ENCODE measurements at regions not wholly inside any gene's neighbourhood (a gene's known extent, or its start where the extent isn't known, plus 50 kb on each side); places are given as distances from the start of the nearest gene placed in this dataset.
A peak's percentile ranks its signal among the peaks of the same experiment; 100 is the strongest.
"Not testable (repeated sequence)": the region's sequence is repeated elsewhere in the genome, so short reads cannot be mapped to it uniquely, and the experiment has no call there.

DNA sequence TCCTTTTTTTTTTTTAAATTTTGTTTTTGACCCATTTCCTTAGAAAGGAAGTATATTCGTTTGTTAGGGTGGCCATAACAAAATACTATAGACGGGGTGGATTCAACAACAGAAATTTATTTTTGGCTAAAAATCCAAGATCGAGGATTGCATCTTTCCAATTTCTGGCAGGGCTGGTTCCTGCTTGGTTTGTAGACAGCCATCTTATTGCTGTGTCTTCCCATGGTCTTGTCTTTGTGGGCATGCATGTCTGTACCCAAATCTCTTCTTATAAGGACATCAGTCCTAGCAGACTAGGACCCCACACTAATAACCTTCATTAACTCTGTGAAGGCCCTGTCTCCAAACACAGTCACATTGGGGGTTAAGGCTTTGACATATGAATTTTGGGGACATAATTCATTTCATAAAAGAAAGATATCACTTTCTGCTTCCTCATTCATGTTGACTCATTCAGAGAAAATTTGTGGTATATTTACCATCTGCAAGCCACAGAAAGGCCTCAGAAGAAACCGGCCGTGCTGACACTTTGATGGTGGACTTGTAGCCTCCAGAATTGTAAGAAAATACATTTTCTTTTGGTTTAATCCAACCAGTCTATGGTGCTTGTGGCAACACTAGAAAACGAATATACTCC, 262.1 kb downstream of the LPIN1 start:
- DNase-seq (ENCODE audit: low read depth): no peak
- no peak overlapping the region for H3K4me3 ChIP-seq (ENCODE audit: low read depth, low read length)

DNA sequence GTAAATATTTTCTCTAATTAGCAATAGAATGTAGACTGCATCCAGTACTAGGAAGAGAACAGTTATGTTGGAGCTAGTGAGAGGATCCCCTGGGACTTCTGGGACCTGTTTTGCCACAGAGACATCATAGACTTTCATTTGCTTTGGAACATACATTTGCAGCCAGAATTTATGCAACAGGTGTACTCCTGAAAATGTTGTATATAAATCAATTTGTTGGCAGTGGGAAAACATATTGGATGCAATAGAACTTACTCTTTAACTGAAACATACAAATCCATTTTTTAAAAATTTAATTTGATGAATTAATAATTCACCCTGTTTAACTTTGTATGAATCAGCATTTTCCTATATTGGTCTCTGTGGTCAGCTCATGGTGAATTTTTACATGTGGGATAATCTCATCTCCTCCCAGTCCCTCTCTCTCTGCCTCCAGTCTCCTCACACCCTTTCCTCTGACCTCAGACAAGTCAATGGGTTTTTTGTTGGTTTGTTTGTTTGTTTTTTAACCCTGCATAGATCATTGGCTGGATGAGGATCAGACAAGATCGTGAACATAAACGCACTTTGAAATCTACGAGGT, 263.0 kb downstream of the LPIN1 start:
- no peak for DNase-seq (ENCODE audit: low read depth)
- H3K4me3 ChIP-seq (ENCODE audit: low read depth, low read length): no peak overlapping the region

DNA sequence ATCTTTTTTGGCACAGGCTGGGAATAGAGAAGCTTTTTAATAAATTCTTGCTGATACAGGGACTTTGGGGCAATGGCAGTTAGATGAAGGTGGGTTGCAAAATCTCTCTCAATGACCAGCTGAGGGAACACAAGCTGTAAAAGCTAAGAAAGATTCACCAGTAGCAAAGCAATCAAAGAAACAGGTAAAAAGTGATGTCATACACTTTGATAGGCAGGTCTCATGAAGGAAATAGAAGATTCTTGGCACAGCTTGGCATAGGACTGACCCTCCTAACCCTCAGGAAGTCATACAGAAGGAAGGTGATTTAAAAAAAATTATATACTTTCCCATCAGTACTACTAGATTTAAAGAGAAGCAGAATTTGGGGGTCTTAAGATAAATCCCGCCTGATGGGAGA, 263.6 kb downstream of the LPIN1 start:
- no peak overlapping the region for H3K4me3 ChIP-seq (ENCODE audit: low read depth, low read length)
- DNase-seq (ENCODE audit: low read depth): no peak

DNA sequence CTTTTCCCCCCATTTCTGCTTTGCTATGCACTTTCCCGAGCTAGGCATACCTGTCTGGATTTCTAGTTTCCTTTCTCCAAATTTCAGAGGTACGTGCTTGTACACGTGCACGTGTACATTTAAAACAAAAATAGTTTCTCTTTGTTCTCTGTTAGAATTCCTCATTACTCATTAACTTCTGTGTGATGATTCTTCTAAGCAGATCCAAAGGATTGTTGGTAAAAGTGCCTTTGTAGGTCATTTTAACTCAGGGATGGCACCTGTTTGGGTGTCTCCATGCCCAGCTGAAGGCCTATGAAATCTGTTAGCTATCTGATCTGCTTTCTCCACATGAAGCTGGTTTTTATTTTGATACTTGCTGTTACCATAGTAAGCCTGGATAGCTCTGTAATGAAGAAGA, 264.3 kb downstream of the LPIN1 start:
- H3K4me3 ChIP-seq (ENCODE audit: low read depth, low read length): no peak overlapping the region
- no peak for DNase-seq (ENCODE audit: low read depth)

DNA sequence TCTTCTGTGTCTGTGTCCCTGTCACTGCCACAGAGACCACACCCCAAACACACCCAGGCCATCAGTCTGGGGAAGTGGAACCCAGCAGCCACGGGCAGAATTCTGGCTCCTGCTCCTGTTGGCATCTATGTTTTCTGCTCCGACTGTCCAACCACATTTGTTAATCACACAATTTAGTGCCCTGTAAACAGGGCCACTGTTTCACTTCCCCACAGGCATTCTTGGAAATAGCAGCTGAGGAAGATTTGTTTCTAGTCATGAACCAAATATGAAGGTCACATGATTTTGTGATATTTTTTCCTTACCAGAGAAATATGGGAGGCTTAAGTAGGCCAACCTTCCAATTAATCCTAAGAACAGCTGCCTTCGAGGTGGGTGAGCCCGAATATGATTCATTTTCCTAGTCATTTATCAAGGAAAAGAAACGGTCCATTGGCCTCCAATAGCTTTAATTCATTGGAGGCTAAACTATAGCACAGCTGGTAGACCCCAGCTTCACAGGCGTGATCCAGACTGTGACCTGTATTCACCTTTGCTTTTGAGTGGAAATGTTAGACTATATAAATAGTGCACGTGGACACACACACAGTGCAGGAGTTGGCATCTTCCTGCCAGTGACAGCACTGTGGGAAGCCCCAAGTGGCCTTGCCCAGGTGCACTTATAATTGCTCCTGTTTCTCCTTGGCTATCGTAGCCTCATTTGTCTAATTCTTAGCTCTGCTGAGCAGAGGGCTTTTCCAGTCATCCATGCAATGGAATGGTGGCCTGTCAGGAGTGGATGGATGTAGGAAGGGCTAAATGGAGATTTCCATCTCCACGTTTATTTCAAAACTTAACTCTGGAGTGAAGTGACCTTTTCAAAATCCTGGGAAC, 267.9 kb downstream of the LPIN1 start:
- peak; percentile 43 for DNase-seq (ENCODE audit: low read depth)
- no peak overlapping the region for H3K4me3 ChIP-seq (ENCODE audit: low read depth, low read length)

DNA sequence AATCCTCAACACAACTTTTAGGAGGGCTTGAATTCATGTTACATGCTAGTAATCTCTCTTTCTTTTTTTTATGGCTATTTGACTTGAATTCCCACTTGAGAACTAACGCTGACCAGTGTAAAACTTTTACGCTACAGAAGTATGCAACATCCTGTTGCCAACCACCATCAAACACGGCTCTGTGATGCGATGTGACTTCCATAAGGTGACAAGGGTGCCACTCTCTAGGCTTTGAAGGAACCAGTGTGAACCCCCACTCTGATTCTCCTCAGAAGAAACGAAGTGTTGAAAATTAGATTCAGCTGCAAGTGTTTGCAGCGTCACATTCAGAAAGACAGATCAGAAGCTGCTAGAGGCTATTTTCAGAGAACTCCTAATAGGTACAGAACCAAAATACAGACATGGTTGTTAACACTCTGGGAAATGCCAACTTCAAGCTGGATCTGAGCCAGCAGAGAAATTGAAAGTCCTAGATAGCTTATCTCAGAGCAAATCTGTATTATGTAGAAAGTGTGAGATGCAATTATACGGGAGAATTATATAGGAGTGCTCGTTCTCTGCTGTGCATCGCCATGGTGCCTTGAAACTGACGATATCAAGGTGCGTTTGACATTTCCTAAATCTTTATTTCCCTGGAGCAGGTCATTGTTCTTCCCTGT, 271.2 kb downstream of the LPIN1 start:
- H3K4me3 ChIP-seq (ENCODE audit: low read depth, low read length): no peak overlapping the region
- no peak for DNase-seq (ENCODE audit: low read depth)

DNA sequence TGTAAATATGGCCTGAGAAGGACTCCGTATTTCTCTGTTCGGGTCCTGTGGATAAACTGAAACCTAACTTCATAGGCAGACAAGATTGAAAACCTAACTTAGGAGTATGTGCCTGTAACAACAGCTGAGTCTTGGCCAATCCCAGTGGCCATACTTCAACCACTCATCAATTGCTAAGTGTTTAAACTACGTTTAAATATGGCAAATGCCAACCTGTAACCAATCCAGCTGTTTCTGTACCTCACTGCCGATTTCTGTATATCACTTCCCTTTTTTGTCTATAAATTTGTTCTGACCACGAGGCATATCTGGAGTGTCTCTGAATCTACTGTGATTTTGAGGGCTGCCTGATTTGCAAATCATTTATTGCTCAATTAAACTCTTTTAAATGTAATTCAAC, 272.3 kb downstream of the LPIN1 start:
- DNase-seq (ENCODE audit: low read depth); H3K4me3 ChIP-seq (ENCODE audit: low read depth, low read length): not testable (repeated sequence)

DNA sequence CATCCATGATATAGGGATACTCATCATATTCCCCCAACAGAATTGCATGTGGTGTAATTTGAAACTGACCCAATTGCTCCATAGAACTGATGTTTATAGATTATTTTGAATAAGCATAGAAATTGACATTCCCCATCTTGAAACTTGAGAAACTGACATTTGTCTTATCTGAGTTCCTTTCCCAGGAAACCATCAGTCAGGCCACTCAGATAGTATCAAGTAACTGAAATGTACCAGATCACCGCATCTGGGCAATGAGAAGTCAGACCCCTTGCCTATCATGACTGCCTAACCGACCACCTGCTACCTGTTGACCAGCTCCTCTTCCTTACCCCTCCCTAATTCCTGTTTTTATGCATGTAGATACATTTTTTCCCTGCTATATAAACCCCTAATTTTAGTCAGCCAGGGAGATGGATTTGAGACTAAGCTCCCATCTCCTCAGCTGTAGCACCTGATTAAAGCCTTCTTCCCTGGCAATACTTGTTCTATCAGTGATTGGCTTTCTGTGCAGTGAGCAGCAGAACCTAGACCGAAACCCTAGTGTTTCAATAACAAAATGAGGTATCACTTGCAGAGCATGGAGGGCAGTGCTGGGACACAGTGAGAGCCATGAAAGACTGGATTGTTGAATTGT, 274.5 kb downstream of the LPIN1 start:
- DNase-seq (ENCODE audit: low read depth): no peak
- no peak overlapping the region for H3K4me3 ChIP-seq (ENCODE audit: low read depth, low read length)

DNA sequence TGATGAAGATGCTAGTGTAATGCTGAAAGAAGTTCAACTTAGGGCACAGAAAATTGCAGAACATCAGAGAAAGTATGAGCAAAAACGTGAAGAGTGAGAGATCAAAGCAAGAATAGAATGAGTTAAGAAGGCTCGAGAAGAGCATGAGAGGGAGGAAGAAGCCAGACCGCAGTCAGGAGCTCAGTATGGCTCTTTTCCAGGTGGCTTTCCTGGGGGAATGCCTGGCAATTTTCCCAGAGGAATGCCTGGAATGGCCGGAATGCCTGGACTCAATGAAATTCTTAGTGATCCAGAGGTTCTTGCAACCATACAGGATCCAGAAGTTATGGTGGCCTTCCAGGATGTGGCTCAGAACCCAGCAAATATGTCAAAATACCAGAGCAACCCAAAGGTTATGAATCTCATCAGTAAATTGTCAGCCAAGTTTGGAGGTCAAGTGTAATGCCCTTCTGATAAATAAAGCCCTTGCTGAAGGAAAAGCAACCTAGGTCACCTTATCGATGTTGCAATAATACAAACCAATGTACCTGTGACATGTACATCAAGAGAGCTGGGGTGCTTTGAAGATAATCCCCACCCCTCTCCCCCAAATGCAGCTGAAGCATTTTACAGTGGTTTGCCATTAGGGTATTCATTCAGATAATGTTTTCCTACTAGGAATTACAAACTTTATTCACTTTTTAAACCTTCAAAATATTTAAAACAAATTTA, 277.9 kb downstream of the LPIN1 start:
- not testable (repeated sequence) for H3K4me3 ChIP-seq (ENCODE audit: low read depth, low read length)
- peak; percentile 19 for DNase-seq (ENCODE audit: low read depth)

DNA sequence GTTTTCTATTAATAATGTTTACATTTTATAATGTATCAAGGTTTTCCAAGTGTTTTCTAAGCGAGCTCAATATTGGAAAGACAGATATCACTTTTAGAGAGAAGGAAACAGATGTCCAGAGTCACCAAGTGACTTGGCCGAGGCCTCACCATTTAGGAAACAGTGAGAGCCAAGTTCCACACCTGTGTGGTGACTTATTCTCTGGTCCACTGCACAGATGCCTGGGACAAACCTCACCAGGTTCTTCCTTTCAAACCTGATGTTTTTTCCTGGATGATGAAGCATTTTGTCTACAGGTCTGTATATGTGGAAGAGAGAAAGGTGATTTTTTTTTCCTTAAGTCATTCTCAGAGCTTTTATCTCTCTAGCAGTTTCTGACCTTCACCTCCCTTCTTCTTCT, 280.7 kb downstream of the LPIN1 start:
- H3K4me3 ChIP-seq (ENCODE audit: low read depth, low read length): no peak overlapping the region
- DNase-seq (ENCODE audit: low read depth): no peak

DNA sequence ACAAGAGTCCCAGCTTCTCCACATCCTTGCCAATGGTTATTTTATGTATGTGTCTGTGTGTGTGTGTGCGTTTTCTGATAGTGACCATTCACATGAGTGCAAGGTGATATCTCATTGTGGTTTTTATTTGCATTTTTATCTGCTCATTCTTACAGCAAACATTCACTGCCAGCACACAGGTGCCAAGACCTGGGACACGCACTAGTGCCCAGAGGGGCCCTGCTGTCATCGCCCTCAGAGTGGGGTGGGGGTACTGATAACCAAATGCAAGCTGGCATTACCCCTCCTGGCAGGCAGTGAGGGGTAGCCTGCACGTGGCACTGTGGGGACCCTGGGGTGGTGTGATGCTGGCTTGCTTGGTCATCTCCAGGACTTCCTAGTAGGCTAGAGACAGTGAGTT, 285.4 kb downstream of the LPIN1 start:
- H3K4me3 ChIP-seq (ENCODE audit: low read depth, low read length): no peak overlapping the region
- DNase-seq (ENCODE audit: low read depth): no peak

DNA sequence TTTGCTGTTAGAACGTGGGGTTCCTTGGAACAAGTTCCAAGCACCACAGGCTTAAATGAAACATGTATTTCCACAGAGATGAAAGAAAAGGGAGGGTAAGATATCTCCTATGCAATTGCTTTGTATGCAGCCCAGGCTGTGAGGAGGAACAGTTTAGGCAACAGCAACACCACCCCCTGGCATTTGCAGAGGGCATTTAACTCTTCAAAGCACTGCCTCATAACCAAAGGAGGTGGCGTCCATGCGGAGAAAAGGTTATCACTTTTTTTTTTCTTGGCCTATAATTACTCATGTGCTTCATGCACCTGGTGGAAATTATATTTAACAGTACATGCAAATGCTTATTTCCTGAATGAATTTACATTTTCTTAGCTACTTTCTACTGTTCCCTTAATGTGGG, 286.0 kb downstream of the LPIN1 start:
- H3K4me3 ChIP-seq (ENCODE audit: low read depth, low read length): no peak overlapping the region
- DNase-seq (ENCODE audit: low read depth): no peak

DNA sequence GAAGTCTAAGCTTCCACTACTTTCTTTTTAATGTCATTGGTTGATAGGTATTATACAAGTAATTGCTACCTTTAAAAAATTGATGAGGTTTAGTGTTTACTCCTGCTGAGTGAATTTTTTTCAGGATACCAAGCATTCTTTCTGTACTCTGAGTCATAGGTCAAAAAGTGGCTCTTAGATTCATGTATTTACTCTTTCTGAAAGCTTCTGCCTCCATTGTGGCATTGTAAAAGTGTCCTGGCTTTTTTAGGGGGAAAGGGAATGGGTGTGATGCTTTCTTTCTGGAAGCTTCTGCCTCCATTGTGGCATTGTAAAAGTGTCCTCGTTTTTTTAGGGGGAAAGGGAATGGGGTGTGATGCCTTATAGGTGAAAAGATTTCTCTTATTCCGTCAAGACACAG, 286.5 kb downstream of the LPIN1 start:
- DNase-seq (ENCODE audit: low read depth): no peak
- H3K4me3 ChIP-seq (ENCODE audit: low read depth, low read length): no peak overlapping the region

DNA sequence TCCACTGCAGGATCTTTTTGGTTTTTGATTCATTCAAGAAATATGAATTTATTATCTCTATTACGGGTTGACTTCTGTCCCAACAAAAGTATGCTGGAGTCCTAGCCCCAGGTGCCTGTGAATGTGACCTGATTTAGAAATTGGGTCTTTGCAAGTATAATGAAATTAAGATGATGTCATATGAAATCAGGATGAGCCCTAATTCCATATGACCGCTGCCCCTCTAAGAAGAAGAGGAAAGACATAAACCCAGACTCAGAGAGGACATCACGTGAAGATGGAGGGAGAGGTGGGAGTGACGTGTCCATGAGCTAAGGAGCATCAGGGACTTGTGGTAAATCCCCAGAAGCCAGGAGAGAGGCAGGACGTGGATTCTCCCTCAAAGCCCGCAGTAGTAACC, 287.1 kb downstream of the LPIN1 start:
- no peak overlapping the region for H3K4me3 ChIP-seq (ENCODE audit: low read depth, low read length)
- no peak for DNase-seq (ENCODE audit: low read depth)

DNA sequence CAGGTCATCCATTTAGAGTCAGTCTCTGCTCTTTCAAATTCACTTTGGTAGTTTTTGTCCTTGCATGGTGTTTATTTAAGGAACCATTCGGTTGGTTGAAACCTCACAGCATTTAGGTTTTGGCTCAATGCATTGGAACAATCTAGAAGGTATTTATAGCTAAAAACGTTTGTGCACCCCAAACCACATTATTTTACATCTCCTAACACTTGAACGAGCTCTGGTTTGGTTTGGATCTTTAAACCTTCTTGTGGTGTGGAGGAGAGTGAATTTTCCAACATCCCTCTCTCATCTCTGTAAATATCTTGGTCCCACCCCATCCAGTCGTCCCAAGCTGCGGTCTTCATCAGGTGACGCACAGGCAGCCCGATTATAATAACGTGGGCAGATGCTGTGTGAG, 287.9 kb downstream of the LPIN1 start:
- no peak for DNase-seq (ENCODE audit: low read depth)
- no peak overlapping the region for H3K4me3 ChIP-seq (ENCODE audit: low read depth, low read length)

DNA sequence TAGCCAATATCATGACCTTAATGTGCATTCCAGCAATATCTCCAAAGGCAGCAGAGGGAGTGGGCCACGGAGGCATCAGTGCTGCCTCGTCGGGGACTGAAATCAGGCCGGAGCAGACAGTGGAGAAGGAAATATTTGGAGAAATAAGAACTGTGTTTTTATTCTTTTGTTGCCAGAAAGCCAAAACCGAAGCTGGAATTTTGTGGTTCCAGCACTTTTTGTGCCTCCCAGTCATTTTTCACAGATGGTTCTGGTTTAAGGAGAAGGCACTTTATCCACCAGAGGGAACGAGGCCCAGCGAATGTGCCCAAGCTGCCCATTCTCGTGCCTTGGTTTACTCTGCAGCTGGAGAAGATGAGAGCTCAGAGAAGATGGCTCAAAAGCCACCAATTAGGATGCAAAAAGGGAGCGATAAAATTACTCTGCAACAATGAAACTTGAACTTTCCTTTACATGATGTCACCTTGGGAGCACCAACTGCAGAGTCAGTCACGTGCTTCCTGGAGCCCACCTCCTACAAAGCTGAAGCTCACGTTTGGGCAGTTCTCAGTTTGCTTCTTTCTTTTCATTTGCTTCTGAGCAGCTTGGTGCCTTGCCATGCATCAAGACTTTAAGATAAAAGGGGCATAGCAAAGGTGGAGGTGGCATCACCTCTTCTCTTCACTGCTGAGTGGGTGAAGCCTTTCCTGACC, 288.7 kb downstream of the LPIN1 start:
- no peak overlapping the region for H3K4me3 ChIP-seq (ENCODE audit: low read depth, low read length)
- no peak for DNase-seq (ENCODE audit: low read depth)

DNA sequence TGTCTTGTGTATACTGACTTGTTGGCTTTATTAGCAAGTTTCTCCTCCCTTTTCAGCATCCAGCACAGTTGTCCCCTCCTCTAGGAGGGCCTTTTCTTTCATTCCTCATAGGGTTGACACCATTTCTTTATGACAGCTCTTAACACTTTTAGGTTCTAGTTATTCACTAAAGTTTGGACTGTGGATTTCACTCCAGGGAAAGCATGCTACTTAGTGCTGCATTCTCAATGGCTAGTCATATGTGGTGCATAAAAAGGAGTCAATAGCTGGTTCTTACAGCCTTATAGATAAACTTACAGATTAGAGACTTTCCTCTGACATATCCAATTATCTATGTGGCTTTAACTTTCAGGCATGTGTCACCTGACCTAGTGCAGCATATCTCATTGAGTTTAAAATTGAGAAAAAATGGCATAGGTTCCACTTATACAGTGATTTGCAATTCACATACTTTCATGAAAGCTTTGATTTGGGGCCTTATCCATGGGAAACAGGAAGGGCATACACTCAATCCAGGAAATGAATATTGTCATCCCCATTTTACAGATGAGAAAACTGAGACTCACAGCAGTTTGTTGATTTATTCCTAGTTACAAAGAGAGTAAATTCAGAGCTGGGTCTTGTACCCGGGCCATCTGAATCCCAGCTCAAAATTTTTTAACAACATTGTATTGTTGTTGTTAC, 289.7 kb downstream of the LPIN1 start:
- H3K4me3 ChIP-seq (ENCODE audit: low read depth, low read length): no peak overlapping the region
- DNase-seq (ENCODE audit: low read depth): no peak

DNA sequence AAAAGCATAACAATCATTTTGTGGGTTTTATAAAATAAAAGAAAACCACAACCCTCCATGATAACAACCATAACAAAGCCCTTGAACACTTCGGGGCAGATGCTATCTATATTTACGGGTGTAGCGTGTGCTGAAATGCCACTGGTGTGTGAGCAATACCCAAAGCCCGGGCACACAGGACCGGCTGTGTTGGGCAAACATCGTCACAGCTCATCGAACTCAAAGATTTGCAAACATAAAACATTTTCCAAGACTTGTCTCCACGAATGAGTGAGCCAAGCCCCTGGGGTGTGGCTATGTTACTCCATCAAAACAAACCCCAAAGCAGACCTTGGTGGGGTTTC, 290.2 kb downstream of the LPIN1 start:
- no peak overlapping the region for H3K4me3 ChIP-seq (ENCODE audit: low read depth, low read length)
- no peak for DNase-seq (ENCODE audit: low read depth)
